ELR (cell line): ENCODE measurements at regions not wholly inside any gene's neighbourhood (a gene's known extent, or its start where the extent isn't known, plus 50 kb on each side); places are given as distances from the start of the nearest gene placed in this dataset.

Experiments
- DNase-seq: peaks from one replicate; pipeline ENCODE4 v3.0.0-alpha.2; 2015; ENCODE audit warnings: low read depth

- DNase-seq: no peak
Observed at GRCh38 chr10:4343091-4343490, 482.9 kb upstream of the AKR1E2 start.

GRCh38 chr10:4338768-4339167, 487.2 kb upstream of the AKR1E2 start:
- DNase-seq: no peak

GRCh38 chr10:4337563-4337962, 488.4 kb upstream of the AKR1E2 start:
- no peak for DNase-seq

GRCh38 chr10:4334871-4335270, 491.1 kb upstream of the AKR1E2 start:
- no peak for DNase-seq

GRCh38 chr10:4334015-4334414, 492.0 kb upstream of the AKR1E2 start:
- DNase-seq: no peak

- DNase-seq: no peak
Observed at GRCh38 chr10:4333459-4333894, 492.5 kb upstream of the AKR1E2 start.

GRCh38 chr10:4332764-4333458, 493.1 kb upstream of the AKR1E2 start:
- DNase-seq: no peak

- peak; percentile 27 for DNase-seq
Observed at GRCh38 chr10:4331150-4331549, 494.9 kb upstream of the AKR1E2 start.

- no peak for DNase-seq
Observed at GRCh38 chr10:4330636-4331035, 495.4 kb upstream of the AKR1E2 start.

GRCh38 chr10:4329225-4329624, 496.8 kb upstream of the AKR1E2 start:
- DNase-seq: no peak

GRCh38 chr10:4326647-4327046, 499.4 kb upstream of the AKR1E2 start:
- DNase-seq: no peak

GRCh38 chr10:4319870-4320367, 506.1 kb upstream of the AKR1E2 start:
- no peak for DNase-seq

GRCh38 chr10:4316161-4316810, 509.7 kb upstream of the AKR1E2 start:
- DNase-seq: peak; percentile 96

- DNase-seq: peak; percentile 26
Observed at GRCh38 chr10:4315551-4315950, 510.5 kb upstream of the AKR1E2 start.

- no peak for DNase-seq
Observed at GRCh38 chr10:4313051-4313450, 513.0 kb upstream of the AKR1E2 start.

GRCh38 chr10:4312051-4312835, 513.8 kb upstream of the AKR1E2 start:
- DNase-seq: no peak

- DNase-seq: no peak
Observed at GRCh38 chr10:4310172-4310571, 515.8 kb upstream of the AKR1E2 start.

- no peak for DNase-seq
Observed at GRCh38 chr10:4307910-4308309, 518.1 kb upstream of the AKR1E2 start.

GRCh38 chr10:4306871-4307270, 519.1 kb upstream of the AKR1E2 start:
- no peak for DNase-seq

- peak; percentile 30 for DNase-seq
Observed at GRCh38 chr10:4303045-4303444, 518.0 kb upstream of the KLF6 start.

GRCh38 chr10:4301291-4302045, 516.5 kb upstream of the KLF6 start:
- peak; percentile 9 for DNase-seq

- no peak for DNase-seq
Observed at GRCh38 chr10:4296161-4296560, 511.2 kb upstream of the KLF6 start.
